ENCODE measurements at regions not wholly inside any gene's neighbourhood (a gene's known extent, or its start where the extent isn't known, plus 50 kb on each side); places are given as distances from the start of the nearest gene placed in this dataset.

DNA sequence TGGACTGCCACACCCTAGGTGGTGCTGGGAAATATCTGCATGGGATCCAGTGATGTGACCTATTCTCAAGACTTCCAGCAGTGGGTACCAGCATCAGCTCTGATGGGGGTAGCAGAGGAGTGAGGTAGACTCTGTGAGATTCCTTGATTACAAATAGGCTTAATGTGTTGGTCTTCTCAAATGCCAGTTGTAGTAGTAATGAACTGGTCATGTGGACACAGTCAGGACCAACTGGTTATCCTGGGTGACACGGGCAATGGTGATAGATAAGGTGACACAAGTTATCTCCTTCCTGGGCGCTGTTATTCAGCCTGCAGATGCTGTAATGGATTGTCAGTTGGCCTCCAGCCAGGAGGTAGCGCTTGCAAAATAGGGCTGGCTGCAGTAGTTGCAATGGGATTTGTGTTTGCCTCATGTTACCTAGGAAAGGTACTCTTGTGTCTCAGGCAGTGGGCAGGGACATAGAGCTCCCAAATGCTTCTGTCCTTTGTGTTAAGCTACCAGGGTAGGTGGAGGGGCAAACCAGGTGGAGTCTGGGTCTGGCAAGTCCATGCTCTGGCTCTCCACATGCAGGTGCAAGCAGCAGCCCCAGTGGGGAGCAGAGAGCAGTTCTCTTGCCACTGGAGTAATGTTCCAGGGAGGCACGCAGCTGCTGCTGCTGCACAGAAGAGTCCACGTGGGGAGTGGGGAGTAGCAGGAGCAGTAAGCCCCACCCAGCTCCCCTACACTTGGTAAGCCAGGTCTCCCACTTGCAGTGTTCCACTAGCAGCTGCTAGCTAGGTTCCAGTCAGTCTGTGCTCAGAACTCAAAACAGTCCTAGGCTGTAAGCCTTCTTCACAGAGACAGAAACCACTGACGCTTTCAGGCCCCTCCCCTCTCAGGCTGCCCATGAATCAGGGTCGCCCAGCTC lies 505.4 kb upstream of the DDX18 start:
- POLR2A ChIA-PET = interaction anchor here (0.6 to 0.7 kb wide), 2 partner anchors 11 to 14 kb away, joined by 3 to 5 read pairs; no protein-coding TSS in a partner anchor
- TF ChIP-seq, protein P1, sequence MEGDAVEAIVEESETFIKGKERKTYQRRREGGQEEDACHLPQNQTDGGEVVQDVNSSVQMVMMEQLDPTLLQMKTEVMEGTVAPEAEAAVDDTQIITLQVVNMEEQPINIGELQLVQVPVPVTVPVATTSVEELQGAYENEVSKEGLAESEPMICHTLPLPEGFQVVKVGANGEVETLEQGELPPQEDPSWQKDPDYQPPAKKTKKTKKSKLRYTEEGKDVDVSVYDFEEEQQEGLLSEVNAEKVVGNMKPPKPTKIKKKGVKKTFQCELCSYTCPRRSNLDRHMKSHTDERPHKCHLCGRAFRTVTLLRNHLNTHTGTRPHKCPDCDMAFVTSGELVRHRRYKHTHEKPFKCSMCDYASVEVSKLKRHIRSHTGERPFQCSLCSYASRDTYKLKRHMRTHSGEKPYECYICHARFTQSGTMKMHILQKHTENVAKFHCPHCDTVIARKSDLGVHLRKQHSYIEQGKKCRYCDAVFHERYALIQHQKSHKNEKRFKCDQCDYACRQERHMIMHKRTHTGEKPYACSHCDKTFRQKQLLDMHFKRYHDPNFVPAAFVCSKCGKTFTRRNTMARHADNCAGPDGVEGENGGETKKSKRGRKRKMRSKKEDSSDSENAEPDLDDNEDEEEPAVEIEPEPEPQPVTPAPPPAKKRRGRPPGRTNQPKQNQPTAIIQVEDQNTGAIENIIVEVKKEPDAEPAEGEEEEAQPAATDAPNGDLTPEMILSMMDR (IDR thresholded peaks at IDR 0.05; ENCODE audit: unreplicated experiment) = no peak
- no peaks in the 10 kb centered on the region for H3K36me3 Mint-ChIP-seq (ENCODE audit: insufficient read depth, unreplicated experiment)
- intact Hi-C loops (cut with micrococcal nuclease) = no loop called here
- H3K9me3 Mint-ChIP-seq (ENCODE audit: unreplicated experiment) = no peaks in the 10 kb centered on the region
- no peaks in the 10 kb centered on the region for H3K27me3 Mint-ChIP-seq (ENCODE audit: insufficient read depth, unreplicated experiment)
- DNase-seq (ENCODE audit: unreplicated experiment) = peak; percentile 36
- no peak overlapping the region for H3K4me3 Mint-ChIP-seq (ENCODE audit: unreplicated experiment)
- BruUV-seq (replicated peaks) = no TSS peak
- H3K27ac Mint-ChIP-seq (ENCODE audit: low read depth, unreplicated experiment) = no peak overlapping the region
- no peaks in the 10 kb centered on the region for H3K4me1 Mint-ChIP-seq (ENCODE audit: insufficient read depth, unreplicated experiment)
- CTCF ChIA-PET = interaction anchor here (1.0 to 1.1 kb wide), 2 partner anchors 13 to 94 kb away, joined by 3 read pairs; no protein-coding TSS in a partner anchor

DNA sequence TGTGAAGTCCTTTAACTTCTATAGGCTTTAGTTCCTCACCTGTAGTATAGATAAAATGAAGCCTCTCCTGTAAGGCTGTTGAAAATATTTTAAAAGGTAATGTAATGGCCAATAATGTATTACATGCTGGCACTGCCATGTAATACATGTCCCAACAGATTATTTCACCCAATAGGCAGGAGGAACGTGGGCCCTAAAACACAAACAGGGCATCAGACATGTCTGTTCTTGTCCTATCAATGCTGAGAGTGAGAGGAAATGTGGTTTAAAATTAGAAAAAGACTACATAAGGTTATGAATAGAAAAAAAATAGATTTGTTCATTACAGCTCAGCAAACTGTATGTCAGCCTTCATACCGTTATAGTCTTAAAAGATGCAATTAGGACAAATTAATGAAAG lies 492.7 kb upstream of the DDX18 start:
- H3K27ac Mint-ChIP-seq (ENCODE audit: low read depth, unreplicated experiment) = peak overlapping the region; percentile 79
- no peaks in the 10 kb centered on the region for H3K36me3 Mint-ChIP-seq (ENCODE audit: insufficient read depth, unreplicated experiment)
- TF ChIP-seq, protein P1 (IDR thresholded peaks at IDR 0.05; ENCODE audit: unreplicated experiment) = no peak
- H3K4me1 Mint-ChIP-seq (ENCODE audit: insufficient read depth, unreplicated experiment) = peaks cover 10% of the 10 kb centered on the region
- POLR2A ChIA-PET = interaction anchor here (0.6 to 2.0 kb wide), 3 partner anchors 10 to 1233 kb away, joined by 3 to 4 read pairs (median 3); no protein-coding TSS in a partner anchor
- no peak overlapping the region for H3K4me3 Mint-ChIP-seq (ENCODE audit: unreplicated experiment)
- no peaks in the 10 kb centered on the region for H3K9me3 Mint-ChIP-seq (ENCODE audit: unreplicated experiment)
- peaks cover 12% of the 10 kb centered on the region for H3K27me3 Mint-ChIP-seq (ENCODE audit: insufficient read depth, unreplicated experiment)
- intact Hi-C loops (cut with micrococcal nuclease) = no loop called here
- BruUV-seq (replicated peaks) = no TSS peak
- DNase-seq (ENCODE audit: unreplicated experiment) = peak; percentile 25
- CTCF ChIA-PET = interaction anchor here (0.5 to 1.2 kb wide), 4 partner anchors 12 to 966 kb away, joined by 3 to 4 read pairs (median 3); no protein-coding TSS in a partner anchor

- Mint-ChIP-seq H3K4me3 (ENCODE audit: unreplicated experiment) (no peak overlapping the region), H3K4me1 (ENCODE audit: insufficient read depth, unreplicated experiment) (peaks cover 10% of the 10 kb centered on the region), H3K36me3 (ENCODE audit: insufficient read depth, unreplicated experiment) (no peaks in the 10 kb centered on the region), H3K27me3 (ENCODE audit: insufficient read depth, unreplicated experiment) (peaks cover 12% of the 10 kb centered on the region), H3K27ac (ENCODE audit: low read depth, unreplicated experiment) (no peak overlapping the region), H3K9me3 (ENCODE audit: unreplicated experiment) (no peaks in the 10 kb centered on the region)
- intact Hi-C loops (cut with micrococcal nuclease) = no loop called here
- POLR2A ChIA-PET = interaction anchor here (0.5 to 2.0 kb wide), 3 partner anchors 12 to 35 kb away, joined by 3 to 5 read pairs (median 4); no protein-coding TSS in a partner anchor
- CTCF ChIA-PET = interaction anchor here (0.6 to 1.0 kb wide), 3 partner anchors 18 to 440 kb away, joined by 3 to 6 read pairs (median 4); no protein-coding TSS in a partner anchor
- DNase-seq (ENCODE audit: unreplicated experiment) = no peak
- TF ChIP-seq, protein P1 (IDR thresholded peaks at IDR 0.05; ENCODE audit: unreplicated experiment) = no peak
- no TSS peak for BruUV-seq (replicated peaks)
Measured at GRCh38 chr2:117323331-117323730, 491.2 kb upstream of the DDX18 start.

- H3K27ac Mint-ChIP-seq (ENCODE audit: low read depth, unreplicated experiment) = no peak overlapping the region
- DNase-seq (ENCODE audit: unreplicated experiment) = no peak
- intact Hi-C loops (cut with micrococcal nuclease) = no loop called here
- H3K27me3 Mint-ChIP-seq (ENCODE audit: insufficient read depth, unreplicated experiment) = no peaks in the 10 kb centered on the region
- H3K4me1 Mint-ChIP-seq (ENCODE audit: insufficient read depth, unreplicated experiment) = no peaks in the 10 kb centered on the region
- CTCF ChIA-PET = no interaction called here
- POLR2A ChIA-PET = no interaction called here
- no peaks in the 10 kb centered on the region for H3K36me3 Mint-ChIP-seq (ENCODE audit: insufficient read depth, unreplicated experiment)
- no peak overlapping the region for H3K4me3 Mint-ChIP-seq (ENCODE audit: unreplicated experiment)
- no TSS peak for BruUV-seq (replicated peaks)
- H3K9me3 Mint-ChIP-seq (ENCODE audit: unreplicated experiment) = no peaks in the 10 kb centered on the region
- TF ChIP-seq, protein P1 (IDR thresholded peaks at IDR 0.05; ENCODE audit: unreplicated experiment) = no peak
Measured at GRCh38 chr2:117330641-117331040, 483.9 kb upstream of the DDX18 start.
